ENCODE measurements at regions not wholly inside any gene's neighbourhood (a gene's known extent, or its start where the extent isn't known, plus 50 kb on each side); places are given as distances from the start of the nearest gene placed in this dataset.

DNA sequence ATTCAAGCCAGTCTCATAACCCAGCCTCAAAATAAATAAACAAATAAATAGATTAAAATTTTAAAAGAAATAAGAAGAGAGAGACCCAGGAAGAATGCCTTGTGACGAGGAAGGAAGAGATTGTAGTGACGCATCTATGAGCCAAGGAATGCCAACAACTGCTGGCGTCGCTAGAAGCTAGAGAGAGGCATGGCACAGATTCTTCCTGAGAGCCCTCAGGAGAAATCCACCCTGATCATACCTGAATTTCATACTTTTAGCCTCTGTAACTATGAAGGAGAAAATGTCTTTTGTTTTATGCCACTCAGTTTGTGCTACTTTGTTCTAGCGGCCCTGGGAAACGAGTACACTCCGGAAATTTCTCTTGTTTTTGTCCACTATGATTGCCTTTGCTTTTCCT, 103.9 kb downstream of the C9orf50 start:
- TF ChIP-seq, protein P1, sequence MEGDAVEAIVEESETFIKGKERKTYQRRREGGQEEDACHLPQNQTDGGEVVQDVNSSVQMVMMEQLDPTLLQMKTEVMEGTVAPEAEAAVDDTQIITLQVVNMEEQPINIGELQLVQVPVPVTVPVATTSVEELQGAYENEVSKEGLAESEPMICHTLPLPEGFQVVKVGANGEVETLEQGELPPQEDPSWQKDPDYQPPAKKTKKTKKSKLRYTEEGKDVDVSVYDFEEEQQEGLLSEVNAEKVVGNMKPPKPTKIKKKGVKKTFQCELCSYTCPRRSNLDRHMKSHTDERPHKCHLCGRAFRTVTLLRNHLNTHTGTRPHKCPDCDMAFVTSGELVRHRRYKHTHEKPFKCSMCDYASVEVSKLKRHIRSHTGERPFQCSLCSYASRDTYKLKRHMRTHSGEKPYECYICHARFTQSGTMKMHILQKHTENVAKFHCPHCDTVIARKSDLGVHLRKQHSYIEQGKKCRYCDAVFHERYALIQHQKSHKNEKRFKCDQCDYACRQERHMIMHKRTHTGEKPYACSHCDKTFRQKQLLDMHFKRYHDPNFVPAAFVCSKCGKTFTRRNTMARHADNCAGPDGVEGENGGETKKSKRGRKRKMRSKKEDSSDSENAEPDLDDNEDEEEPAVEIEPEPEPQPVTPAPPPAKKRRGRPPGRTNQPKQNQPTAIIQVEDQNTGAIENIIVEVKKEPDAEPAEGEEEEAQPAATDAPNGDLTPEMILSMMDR (IDR thresholded peaks at IDR 0.05), result no peak
- TF ChIP-seq RXRA (IDR thresholded peaks at IDR 0.05; ENCODE audit: borderline replicate concordance, low read depth), result no peak
